ENCODE measurements at regions not wholly inside any gene's neighbourhood (a gene's known extent, or its start where the extent isn't known, plus 50 kb on each side); places are given as distances from the start of the nearest gene placed in this dataset.

- no peaks in the 10 kb centered on the region for H3K9me3 ChIP-seq (ENCODE audit: severe bottlenecking)
- H3K4me3 ChIP-seq (ENCODE audit: low read depth, low read length): no peak overlapping the region
- H3K27me3 ChIP-seq (ENCODE audit: insufficient read depth, low read depth, severe bottlenecking): no peaks in the 10 kb centered on the region
- no peak for TF ChIP-seq CTCF (IDR thresholded peaks at IDR 0.05; ENCODE audit: low read depth, low read length)
- H3K27ac ChIP-seq: no peak overlapping the region
- H3K36me3 ChIP-seq: no peaks in the 10 kb centered on the region
- no peak for DNase-seq
Observed at GRCh38 chr4:145231906-145232700, 51.7 kb upstream of the OTUD4 start.

GRCh38 chr4:145230726-145231125, 50.3 kb upstream of the OTUD4 start:
- no peaks in the 10 kb centered on the region for H3K36me3 ChIP-seq
- DNase-seq: no peak
- no peak for TF ChIP-seq CTCF (IDR thresholded peaks at IDR 0.05; ENCODE audit: low read depth, low read length)
- H3K4me3 ChIP-seq (ENCODE audit: low read depth, low read length): no peak overlapping the region
- H3K27ac ChIP-seq: no peak overlapping the region
- H3K9me3 ChIP-seq (ENCODE audit: severe bottlenecking): no peaks in the 10 kb centered on the region
- H3K27me3 ChIP-seq (ENCODE audit: insufficient read depth, low read depth, severe bottlenecking): no peaks in the 10 kb centered on the region
